HG03175 (cell line): ENCODE measurements at regions not wholly inside any gene's neighbourhood (a gene's known extent, or its start where the extent isn't known, plus 50 kb on each side); places are given as distances from the start of the nearest gene placed in this dataset.

ENCODE experiments used
- ATAC-seq: cut with Tn5 transposase; IDR thresholded peaks from one replicate; pipeline ENCODE4 v1.9.1; 2021; ENCODE audit warnings: mild to moderate bottlenecking, moderate library complexity; ENCODE audit not compliant: unreplicated experiment

DNA sequence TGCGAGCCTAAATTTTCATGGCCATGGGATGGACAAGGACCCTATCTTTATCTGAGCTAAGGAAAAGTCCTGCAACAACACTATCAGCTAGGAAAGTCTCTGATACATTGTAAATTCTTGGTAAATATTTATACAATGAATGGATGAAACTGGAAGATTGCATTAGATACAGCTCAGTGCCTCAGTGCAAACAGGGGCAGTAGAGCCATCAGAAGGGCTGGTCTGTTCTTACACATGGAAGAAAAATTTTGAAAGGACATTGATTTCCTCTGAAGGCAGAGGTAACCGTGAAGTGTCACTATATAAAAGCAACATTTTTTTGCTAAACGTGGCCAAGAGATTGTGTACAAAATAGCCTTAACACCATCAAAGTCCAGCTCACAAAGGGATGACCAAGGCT, 153.2 kb upstream of the GADL1 start:
- ATAC-seq, result no peak

DNA sequence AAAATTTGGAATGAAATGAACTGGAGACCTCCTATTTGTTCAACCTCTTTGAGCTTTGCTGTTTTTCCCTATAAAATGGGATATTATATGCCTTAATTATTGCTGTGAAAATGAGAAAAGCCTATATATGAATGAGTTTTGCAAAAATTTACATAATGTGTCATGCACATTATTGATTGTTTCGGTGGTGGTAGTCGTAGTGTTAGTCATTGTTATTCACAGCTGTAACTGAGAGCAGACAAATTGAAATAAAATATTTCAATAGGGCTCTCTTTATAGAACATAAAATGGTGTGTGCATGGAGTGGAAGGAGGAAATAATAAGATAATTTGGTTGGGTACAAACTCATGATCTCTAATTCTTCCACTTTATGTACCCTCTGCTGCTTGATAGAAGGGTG, 153.7 kb upstream of the GADL1 start:
- ATAC-seq, result no peak

DNA sequence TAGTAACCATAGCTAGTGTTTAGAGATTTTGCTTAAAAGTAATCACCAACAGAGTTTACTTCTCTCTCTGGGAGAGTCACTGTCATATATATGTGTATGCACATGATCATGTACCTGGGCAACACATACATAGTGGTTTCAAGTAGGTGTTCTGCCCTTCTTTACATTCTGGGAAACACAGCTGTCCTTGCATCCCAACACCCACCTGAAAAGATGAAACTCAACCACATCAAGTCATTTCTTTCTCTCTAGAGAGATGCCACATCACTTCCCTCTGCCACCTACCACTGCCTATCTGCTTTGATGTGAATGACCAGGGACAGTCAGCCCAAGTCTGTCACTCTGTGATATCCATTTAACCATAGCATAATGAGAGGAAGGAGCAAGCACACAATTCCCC, 155.8 kb upstream of the GADL1 start:
- no peak for ATAC-seq

DNA sequence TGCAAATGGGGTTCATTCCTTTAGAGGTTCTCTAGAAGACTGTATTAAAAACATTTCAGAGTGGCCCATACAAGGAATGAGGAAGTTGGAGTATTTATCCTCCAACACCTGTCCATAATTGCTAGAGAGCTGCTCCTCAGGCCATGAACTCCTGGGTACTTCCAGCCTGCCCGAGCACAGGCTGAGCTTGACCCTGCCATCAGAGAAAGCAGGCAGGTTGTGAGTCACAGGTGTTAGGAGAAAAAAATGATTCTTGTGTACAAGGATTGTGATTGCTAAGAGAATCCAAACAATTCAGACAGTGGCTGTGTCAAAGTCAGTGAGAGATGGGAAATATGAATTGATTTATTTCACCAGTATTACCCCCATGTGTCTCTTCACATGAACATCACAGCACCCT, 156.8 kb upstream of the GADL1 start:
- ATAC-seq, result no peak

DNA sequence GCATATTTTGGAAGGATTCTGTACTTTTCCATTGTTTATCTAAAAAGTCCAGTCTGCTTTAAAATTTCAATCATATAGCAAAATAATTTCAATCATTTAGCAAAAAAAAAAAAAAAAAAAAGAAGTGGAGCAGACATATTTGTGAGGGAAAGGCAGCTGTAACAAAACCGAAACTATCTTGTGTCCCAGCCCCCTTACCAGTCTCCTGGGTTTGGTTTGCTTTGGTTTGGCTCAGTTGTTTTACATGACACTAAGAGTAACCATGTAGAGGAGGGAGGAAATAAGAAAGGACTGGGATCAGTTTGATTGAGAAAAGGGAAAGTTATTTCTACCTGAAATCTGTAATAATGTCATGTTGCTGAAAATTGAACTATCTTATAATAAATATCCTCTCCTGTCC, 158.8 kb upstream of the GADL1 start:
- ATAC-seq, result no peak

DNA sequence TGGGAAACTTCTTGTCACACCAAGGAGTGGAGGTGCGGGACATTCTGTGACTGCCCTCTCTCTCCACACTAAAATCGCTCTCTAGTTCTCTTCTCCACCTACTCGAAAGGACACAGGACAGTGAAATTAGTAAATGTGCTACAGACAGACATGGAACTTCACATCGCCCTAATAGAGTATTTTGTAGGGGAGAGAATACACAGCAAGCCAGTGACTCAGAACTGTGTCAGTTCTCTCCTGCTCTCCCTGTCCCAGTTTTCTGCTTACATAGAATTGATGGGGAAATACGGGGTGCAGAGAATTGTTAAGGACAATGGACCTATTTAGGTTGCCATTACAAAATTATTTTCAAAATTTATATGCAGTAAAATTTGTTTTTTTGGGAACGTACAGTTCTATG, 159.6 kb upstream of the GADL1 start:
- ATAC-seq, result no peak

DNA sequence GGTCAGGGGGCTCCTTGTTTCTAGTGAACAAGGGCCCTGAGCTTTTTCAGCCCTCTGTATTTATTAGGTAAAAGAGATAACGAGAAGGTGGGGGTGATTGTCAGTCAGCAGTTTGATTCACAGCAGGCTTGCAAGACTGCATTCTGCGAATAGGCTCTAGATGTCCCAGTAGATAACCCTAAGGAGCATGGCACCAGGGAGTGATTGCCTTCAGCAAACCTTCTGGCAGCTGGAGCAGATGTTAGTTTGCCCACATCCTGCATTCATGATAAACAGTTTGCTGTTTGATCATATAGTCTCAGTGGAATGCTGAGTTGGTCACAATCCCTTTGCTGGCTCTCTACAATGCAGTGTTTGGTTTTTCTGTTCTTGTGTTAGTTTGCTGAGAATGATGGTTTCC, 161.3 kb upstream of the GADL1 start:
- ATAC-seq, result no peak

DNA sequence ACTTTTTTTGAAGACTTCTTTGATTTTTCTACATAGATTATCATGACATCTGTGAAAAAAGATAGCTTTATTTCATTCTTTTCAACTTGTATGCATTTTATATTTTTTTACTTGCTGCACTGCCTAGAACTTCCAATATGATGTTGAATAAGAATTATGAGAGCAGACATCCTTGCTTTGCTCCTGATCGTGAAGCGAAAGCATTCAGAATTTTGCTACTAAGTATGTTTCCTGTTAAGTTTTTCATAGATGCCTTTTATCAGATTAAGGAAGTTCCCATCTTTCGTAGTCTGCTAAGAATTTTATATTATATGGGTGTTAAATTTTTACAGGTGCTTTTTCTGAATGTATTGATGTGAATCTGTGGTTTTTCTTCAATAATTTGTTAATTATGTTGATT, 163.4 kb upstream of the GADL1 start:
- ATAC-seq, result no peak

DNA sequence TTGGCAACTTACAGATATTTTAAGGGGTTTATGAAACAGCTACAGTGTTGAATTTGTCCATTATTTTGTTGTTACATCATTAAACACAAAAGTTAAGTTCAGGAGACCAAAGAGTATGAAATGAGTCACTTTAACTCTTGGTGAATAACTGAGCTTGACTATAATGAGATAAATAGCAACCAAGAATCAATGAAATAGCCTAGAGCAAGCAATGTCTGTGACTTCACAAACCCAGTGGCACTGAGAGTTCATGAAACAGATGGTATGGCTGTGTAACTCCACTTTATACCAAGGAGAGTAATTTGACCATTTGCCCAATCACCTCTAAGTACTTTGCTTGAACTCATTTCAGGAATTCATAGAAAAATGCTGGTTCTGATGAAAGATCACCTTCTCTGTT, 169.6 kb upstream of the GADL1 start:
- ATAC-seq, result no peak

DNA sequence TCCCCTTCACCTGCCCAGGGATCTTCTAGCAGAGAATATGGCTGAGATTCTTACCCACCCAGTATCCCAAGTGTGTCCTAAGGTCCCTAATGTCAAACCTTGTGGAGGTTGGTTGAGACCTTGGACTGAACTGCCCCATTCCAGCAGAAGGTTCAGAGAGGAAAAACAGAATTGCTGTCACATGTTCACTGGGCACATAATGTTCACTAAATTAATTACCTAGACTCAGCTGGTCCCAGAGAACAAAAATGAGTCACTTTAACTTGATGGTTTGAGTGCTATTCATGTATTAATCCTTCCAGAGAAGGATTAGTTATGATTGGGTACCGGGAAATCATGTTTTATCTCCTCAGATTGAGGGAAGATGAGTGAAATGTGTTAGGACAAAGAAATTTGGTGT, 171.3 kb upstream of the GADL1 start:
- ATAC-seq, result no peak

DNA sequence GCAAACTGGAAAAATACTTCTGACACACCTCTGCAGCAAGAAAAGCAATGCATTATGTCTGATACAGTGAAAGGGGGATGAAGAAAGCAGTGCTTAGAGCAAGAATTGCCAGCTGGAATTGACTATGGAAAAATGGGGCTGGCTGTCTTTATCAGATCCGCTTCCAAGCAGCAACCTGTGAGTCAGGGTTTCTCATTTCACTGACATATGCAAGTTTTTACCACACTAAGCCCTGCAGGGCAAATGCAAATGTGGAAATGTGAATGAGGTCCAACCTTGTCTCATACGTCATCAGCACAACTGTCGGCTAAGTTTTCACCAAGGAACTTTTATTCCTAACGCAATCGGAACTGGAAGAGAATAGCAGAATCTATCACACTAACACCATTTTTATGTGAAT, 172.5 kb upstream of the GADL1 start:
- ATAC-seq, result no peak

DNA sequence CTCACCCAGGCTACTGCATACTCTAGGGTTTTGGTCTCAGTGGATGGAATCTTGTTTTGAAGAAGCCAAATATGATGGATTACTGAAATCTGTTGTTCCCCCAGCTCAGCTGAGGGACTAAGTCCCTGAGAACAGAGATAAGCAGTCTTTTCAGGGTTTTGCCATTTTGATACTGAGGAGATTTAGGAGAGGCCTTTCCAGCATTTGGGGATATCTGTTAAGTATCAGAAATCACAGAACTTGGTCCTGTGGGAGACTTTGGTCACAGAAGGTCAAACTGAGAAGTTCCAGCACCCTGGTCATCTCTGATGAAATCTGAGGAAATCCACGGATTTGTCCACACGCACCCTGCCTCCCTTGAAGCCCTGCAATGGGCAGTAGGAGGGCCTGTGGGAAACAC, 181.0 kb upstream of the GADL1 start:
- no peak for ATAC-seq

DNA sequence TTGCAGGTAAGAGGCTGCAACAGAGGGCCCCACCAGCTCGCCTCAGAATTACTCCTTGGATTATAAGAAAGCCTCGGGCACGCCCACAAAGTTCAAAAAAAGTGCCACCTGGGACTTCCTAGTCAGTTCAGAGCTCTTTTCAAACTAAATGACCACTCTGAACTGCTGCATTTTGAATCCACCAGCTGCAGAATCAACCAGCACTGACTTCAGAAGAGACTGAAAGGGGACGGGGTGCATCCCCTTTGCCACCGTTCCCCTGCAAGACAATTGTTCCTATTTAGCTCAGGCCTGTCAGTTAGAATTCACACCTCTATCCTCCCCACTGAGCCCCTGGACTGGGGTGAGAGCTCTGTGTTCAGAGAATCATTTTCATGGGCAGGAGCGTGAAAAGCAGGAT, 181.4 kb upstream of the GADL1 start:
- ATAC-seq, result no peak

DNA sequence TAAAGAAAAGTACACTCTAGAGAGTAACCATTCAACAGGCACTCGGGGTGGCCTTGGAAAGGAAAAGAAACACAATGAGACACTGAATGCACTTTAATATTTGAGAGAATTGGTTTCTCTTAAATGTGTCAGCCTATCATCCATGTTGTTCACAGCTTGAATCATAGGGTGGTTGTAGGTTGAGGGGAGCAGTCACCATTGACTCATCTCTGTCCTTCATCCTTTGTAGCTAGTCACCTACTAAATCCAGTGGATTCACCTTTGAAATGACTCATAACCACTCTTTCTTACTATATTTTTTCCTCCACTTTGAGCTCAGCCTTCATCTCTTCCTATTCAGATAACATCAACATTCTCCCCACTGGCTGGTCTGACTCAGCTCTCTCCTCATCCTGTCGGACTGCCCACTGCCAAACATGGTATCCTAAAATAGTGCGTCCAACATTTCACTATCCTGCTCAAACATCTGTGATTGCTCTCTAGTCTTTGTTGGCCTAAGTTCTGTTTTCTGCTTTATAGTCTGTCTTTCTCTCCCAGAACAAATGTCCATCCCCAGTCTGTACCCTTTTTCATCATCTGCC, 182.7 kb upstream of the GADL1 start:
- ATAC-seq, result peak; percentile 63

DNA sequence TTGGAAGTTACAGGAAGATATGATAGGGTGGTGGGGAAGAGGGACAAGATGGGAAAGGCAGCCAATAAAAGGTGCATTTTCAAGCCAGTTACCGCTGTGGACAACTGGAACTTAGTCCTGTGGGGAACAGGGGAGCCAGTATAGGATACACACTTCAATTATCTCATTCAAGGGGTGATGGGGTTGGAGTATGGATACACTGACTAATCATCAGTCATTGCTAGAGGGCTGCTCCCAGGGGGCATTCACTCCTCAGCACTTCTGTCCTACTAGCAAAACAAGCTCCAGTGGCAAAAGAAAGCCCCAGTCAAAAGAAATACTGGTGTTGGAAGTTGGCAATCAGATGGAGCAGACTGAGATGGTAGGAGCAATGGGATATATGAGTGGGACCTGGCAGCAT, 183.4 kb upstream of the GADL1 start:
- no peak for ATAC-seq

DNA sequence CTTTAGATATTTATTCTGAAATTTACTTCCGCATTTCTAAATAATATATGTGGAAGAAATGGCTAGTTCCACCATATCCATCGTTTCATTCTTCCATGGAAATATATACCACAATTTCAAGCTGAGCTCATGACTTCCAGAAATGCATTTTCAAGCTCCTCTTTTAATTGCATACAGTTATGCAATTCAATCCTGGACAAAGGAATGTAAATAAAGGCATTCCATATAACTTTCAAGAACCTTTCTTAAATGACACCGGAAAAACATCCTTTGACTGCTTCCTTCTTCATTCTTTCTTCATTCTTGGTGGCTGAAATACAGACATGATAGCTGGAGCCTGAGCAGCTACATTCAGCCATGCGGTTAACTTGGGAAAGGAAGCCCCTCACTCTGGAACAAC, 185.2 kb upstream of the GADL1 start:
- no peak for ATAC-seq

DNA sequence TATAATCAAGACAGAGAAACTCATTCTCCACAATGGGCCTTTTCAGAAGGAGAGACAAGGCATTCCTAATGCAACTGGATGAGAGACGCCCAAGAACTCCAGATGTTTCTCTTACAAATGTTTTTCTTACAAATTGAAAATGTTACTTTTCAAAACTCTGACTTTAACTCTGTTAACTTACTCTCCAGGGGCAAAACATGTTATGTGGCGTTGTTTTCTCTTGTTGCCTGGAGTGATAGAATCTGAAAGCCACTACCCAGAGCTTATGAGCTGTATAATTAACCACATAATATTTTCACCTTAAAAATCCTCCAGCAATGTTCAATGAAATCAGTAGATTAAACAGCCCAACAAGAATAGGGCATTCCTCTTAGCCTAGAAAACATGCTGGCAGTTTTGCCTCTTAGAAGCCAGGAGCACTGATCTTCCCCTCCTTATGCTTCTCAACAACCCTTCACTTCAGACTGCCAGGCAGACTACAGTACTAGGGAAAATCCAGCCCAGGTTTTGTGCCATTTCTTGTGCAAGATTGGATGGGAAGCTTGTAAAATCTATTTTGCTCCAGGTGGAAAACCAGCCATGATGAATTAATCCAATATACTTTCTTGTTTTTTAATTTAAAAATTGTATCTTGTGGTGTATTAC, 186.7 kb upstream of the GADL1 start:
- ATAC-seq, result no peak

DNA sequence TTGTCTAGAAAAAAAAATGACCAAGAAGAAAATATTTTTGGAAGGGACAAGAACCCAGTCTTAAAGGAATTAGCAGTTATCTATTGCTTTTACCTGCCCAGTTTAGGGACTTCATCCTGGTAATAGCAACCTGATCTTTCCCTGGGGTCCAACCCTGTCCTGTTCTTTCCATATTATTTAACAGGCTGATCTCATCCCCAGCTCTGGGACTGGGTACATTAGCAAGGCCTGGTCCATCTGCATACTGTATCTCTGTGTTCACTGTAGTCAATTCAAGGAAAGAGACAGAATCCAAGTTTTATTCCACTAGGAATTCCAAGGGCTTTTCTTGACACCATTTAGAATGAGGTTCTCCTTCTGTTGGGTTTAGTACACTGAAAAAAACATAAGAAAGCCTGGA, 191.7 kb upstream of the GADL1 start:
- ATAC-seq, result no peak

DNA sequence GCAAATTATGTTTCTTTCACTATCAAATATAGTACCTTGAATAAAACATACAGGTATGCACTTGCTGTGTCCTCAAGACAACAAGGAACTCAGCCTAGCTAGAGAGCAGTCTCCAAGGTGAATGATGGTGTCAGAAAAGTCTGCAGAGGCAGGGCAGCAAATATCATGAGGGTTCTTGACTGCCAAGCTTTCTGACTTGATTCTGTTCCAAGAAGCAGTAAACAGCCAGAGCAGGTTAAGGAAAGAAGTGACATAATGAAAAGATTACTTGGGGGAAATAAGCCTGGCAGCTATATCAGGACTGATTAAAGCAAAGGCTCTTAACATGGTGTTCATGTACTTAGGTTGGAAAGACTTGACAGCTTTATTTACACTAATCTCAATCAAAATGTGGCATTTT, 192.2 kb upstream of the GADL1 start:
- no peak for ATAC-seq

DNA sequence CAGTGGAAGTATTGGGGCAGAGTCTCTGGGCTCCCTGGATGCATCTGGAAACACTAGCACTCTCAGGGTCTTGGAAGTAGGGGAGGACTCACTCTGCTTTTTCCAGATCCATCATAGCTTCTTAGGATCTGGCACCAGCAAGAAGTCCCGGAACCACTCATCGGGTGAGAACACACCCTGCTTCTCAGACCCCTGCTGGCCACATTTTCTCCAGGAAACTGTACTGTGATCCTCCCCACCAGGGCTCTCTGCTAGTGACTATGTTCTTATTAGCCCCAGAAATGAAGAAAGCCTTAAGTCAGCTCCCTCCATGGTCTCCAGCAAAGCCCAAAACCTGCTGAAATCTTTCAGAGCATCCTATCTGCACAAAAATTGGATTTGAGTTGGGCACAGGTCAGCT, 197.3 kb upstream of the GADL1 start:
- ATAC-seq, result no peak

DNA sequence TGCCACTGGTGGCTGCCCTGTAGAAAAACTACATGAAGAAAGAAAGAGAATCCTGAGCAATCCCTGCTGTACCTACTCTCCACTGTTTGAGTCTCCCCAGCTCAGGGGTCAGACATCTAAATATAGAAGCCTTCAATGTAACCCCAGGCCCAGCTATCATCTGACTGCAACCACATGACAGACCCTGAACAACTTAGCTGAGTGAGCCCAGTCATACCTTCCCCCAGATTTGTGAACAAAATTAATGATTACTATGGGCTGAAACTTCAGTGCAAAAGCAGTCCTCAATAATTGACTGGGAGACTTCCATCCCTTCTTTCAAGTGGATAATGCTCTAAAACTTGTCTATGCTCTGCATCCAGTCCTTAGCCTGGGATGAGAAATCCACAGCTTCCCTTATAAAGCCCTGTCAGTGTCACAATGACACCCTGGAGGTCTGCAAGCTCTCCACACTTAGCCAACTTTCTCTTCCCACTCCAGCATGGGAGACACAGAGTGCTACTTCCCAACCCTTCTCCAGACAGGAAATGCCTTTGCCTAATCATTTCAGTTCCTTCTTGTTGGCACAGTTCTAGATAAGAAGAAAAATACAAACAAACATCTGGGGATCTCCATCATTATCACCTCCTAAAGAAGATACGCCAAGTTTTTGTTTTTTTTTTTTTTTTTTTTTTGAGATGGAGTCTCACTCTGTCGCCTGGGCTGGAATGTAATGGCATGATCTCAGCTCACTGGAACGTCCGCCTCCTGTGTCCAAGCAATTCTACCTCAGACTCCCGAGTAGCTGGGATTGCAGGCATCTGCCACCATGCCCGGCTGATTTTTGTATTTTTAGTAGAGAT, 198.5 kb upstream of the GADL1 start:
- no peak for ATAC-seq

DNA sequence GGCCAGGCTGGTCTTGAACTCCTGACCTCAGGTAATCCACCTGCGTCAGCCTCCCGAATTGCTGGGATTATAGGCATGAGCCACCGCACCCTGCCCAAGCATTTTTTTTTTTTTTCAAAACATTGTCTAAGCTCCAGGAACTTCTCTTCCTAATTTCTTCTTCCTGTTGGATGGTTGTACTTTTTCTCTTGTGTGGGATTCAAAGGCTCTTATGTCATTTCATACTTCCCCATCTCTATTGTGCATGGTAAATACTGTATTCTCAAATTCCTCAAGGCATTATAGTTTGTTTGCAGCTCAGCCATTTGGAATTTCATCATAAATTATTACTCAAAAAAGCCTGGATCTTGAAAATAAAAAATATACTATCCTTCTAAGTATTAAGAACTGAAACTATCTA, 199.1 kb upstream of the GADL1 start:
- no peak for ATAC-seq
